ENCODE measurements at regions not wholly inside any gene's neighbourhood (a gene's known extent, or its start where the extent isn't known, plus 50 kb on each side); places are given as distances from the start of the nearest gene placed in this dataset.

- DNase-seq (ENCODE audit: low spot score), result no peak
These were observed 1610.4 kb upstream of the MIR17HG start for GRCh38 chr13:89737051-89737450.

GRCh38 chr13:89738072-89738471 lies 1609.4 kb upstream of the MIR17HG start:
- no peak for DNase-seq (ENCODE audit: low spot score)

GRCh38 chr13:89740994-89741685 lies 1606.3 kb upstream of the MIR17HG start:
- DNase-seq (ENCODE audit: low spot score), result no peak

GRCh38 chr13:89746554-89746953 lies 1600.9 kb upstream of the MIR17HG start:
- DNase-seq (ENCODE audit: low spot score), result no peak

GRCh38 chr13:89748716-89749115 lies 1598.8 kb upstream of the MIR17HG start:
- no peak for DNase-seq (ENCODE audit: low spot score)

- no peak for DNase-seq (ENCODE audit: low spot score)
These were observed 1597.6 kb upstream of the MIR17HG start for GRCh38 chr13:89749888-89750287.

GRCh38 chr13:89750371-89750770 lies 1597.1 kb upstream of the MIR17HG start:
- DNase-seq (ENCODE audit: low spot score), result no peak

- no peak for DNase-seq (ENCODE audit: low spot score)
These were observed 1596.0 kb upstream of the MIR17HG start for GRCh38 chr13:89751432-89751930.

- no peak for DNase-seq (ENCODE audit: low spot score)
These were observed 1595.1 kb upstream of the MIR17HG start for GRCh38 chr13:89752394-89752793.

- no peak for DNase-seq (ENCODE audit: low spot score)
These were observed 1591.6 kb upstream of the MIR17HG start for GRCh38 chr13:89755729-89756492.

- no peak for DNase-seq (ENCODE audit: low spot score)
These were observed 1584.5 kb upstream of the MIR17HG start for GRCh38 chr13:89763005-89763404.

- no peak for DNase-seq (ENCODE audit: low spot score)
These were observed 1564.2 kb upstream of the MIR17HG start for GRCh38 chr13:89783221-89783755.

- DNase-seq (ENCODE audit: low spot score), result no peak
These were observed 1563.2 kb upstream of the MIR17HG start for GRCh38 chr13:89784161-89784809.

- DNase-seq (ENCODE audit: low spot score), result no peak
These were observed 1561.0 kb upstream of the MIR17HG start for GRCh38 chr13:89786531-89786930.

- no peak for DNase-seq (ENCODE audit: low spot score)
These were observed 1556.8 kb upstream of the MIR17HG start for GRCh38 chr13:89790696-89791095.

- no peak for DNase-seq (ENCODE audit: low spot score)
These were observed 1555.4 kb upstream of the MIR17HG start for GRCh38 chr13:89791971-89792630.

- no peak for DNase-seq (ENCODE audit: low spot score)
These were observed 1551.3 kb upstream of the MIR17HG start for GRCh38 chr13:89796196-89796595.

GRCh38 chr13:89803839-89804238 lies 1543.6 kb upstream of the MIR17HG start:
- no peak for DNase-seq (ENCODE audit: low spot score)

GRCh38 chr13:89806594-89806993 lies 1540.9 kb upstream of the MIR17HG start:
- DNase-seq (ENCODE audit: low spot score), result no peak

- no peak for DNase-seq (ENCODE audit: low spot score)
These were observed 1534.6 kb upstream of the MIR17HG start for GRCh38 chr13:89812856-89813255.

GRCh38 chr13:89816404-89816803 lies 1531.1 kb upstream of the MIR17HG start:
- no peak for DNase-seq (ENCODE audit: low spot score)

GRCh38 chr13:89822467-89822866 lies 1525.0 kb upstream of the MIR17HG start:
- no peak for DNase-seq (ENCODE audit: low spot score)

Data from CD4-positive, alpha-beta T cell treated with Interleukin-15 for 4 hours (primary cell).